GM18498 (cell line): ENCODE measurements at regions not wholly inside any gene's neighbourhood (a gene's known extent, or its start where the extent isn't known, plus 50 kb on each side); places are given as distances from the start of the nearest gene placed in this dataset.

ENCODE experiments used
- ATAC-seq: cut with Tn5 transposase; IDR thresholded peaks from one replicate; pipeline ENCODE4 v1.9.1; 2021; ENCODE audit warnings: mild to moderate bottlenecking, moderate library complexity; ENCODE audit not compliant: unreplicated experiment

DNA sequence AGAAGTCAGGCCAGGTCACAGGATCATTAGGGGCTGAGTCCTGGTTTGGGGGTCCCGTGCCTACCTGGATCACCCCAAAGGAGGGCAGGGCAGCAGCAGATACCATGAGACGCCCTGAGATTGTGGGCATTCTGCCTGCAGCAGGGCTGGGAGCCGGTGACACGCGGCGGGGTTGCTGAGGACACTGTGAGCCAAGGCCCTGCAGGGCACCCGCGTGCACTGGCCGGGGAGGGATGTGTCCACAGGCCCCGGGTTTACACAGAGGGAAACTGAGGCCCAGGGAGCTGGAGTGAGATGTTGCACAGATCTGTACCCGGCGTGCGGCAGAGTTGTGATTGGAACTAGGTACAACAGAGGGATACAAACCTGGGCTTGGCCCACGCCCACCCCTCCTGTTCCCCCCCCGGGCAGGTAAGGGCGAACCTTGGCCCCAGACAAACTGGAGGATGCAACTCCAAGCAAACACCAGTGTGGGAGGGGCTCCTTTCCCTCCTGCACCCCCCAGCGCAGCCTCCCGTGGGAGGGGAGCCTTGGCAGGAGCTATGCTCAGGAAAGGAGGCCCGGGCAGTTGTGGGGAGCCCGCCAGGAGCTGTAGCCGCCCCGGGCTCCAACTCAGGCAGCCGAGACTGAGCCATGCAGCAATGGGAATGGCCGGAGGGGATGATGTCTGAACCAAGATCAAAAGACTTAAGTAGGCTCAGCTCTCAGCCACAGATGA lies 91.3 kb downstream of the ENGASE start:
- ATAC-seq, result no peak

DNA sequence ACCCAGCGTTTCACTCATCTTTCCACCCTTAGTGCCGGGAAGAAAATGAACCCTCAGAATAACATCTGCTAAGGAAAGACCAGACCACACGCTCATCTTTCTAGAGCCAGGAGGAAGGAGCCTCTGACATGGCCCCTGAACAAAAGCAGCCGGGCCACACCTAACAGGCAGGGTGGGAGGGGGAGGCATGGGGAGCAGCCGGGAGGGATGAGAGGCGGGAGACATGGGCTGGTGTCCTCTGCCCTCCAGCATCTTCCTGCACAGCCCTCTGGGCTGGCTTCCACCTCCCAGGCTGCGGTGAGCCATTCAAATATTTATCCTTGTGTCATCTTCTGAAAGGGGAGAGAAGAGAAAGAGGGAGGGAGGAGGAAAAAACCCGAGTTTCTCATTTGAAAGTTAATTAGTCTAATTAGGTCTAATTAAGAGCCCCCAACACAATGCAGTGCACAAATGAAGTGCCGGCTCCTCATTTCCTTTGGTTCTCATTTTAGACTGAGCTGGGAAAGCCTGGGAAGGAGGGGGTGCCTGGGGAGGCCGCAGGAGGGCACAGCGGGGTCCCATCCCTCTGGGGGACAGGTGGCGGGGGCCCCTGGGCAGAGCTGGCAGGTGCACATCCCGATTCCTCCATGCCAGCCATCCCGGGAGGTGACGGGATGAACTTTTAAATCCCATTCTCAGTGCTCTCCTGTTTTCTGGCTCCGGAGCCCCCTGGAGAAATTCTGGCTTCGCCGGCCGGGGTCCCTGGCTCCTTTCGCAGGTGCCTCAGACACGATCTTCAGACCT lies 90.5 kb downstream of the ENGASE start:
- no peak for ATAC-seq

DNA sequence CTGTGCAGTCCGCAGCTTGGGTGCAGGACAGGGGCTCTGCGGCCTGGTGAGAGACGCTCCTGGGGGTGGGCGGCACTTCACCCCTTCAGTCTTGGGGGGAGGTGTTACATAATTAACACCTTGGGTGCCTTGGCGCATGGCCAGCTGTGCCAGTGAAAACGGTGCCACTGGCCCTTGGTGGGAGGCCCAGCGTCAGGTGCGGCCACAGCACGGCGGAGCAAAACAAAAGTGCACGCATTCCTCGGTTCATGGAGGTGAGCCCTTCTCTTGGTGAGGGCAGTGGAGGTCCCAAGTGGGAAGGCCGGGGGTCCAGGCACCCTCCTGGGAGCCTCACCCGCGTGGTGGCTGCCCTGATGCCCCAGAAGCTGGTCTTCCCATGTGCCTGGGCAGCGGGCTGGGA lies 89.8 kb downstream of the ENGASE start:
- ATAC-seq, result no peak

DNA sequence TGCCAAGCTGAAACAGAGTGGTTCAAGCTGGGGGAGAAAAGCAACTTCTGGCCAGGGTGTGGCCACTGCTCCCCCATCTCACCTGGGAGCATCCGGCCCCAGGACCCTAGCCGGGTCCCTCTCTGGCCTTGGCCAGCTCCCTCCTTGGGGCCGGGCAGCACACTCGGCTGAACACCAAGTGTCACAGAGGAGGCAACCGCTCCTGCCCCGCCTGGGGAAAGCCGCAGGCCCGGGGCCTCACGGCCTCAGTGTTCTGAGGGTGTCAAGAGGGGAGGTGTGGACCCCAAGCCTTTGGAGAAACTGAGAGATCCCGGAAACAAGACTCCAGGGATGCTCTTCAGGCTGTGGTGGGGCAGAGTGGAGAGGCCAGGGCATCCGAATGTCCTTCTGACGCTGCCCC lies 88.4 kb downstream of the ENGASE start:
- no peak for ATAC-seq

DNA sequence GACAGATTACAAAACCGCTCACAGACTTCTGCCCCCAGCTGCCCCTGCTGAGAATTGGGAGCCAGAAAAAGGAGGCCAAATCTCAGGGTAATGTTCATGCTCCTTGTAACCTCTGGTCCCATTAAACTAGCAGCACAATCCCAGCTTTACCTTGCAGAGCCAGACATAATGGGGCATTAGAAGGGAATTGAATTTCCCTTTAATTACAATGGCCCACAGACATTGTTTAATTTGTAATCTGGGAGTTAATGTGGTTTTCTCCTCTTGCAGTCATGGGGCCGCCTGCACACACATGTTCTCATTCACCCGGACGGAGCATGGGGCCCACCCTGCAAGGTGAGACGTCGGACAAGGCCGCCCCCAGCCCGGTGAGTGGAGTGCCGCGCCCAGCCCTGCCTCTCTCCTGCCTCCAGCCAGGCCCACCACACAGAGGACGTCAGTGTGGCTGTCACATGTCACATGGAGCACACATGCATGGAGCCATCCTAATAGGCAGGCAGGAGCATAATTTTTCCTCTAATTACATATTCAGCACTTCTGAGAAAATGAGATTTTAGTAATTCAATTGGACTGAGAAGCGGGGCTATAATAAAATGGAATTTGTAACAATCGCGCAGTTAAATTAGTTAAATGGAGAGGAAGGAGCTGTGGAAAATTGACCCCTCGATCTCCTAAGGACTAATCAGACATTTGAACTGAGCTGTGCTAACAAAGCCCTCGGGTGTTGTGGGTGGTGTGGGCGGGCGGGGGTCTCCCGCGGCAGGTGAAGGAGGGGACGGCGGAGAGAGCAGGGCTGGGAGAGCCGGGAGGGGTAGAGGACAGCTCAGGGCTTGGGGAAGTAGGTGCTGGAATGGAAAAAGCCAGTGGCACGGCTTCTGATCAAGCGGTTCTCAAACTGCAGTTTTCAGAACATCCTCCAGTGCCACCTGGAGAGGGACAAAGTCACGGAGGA lies 87.7 kb downstream of the ENGASE start:
- no peak for ATAC-seq

DNA sequence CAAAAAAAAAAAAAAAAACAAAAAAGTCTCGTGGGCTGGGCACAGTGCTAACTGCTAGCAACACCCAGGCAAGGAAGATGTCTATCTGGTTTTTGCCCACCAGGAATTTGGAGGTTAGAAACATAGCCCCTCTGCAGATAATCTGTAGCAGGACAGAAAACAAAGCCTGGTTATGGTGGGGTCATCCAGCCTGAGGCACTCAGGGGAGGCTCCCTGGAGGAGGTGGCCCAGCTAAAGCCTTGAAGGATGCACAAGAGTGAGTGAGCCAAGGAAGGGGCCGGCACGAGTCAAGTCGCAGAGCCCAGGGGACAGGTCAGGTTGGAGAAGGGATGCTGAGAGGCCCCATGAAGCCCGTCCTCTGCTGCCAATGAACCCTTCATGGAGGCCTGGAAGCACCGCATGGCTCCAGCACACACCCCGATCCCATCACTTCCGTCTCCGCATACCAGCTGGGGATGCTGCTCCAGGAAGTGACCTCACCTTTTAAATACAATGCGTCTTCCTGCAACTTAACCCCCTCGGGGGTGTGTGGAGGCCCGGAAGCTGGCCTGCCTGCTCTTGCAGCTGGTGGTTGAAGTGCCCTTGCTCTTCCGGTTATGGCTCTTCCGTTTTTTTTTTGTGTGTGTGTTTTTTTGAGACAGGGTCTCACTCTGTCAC lies 86.5 kb downstream of the ENGASE start:
- ATAC-seq, result no peak

DNA sequence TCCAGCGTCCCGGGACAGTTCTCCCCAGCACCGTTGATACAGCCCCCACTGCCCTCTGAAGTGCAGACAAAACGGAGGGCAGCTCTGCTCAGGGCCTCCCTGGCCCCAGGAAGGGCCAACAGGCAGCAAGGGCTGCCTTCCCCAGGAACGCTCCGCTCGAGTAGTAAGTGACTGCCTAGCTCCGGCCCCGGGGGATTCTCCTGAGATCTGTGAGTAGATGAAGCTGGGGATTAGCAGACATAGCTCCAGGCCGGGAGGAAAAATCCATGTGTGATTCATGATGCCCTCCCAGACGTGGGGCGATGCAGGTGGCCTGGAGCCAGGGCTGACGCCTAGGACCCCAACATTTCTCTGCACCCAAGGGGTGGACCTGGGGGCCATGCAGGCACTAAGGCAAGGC lies 85.3 kb downstream of the ENGASE start:
- no peak for ATAC-seq

DNA sequence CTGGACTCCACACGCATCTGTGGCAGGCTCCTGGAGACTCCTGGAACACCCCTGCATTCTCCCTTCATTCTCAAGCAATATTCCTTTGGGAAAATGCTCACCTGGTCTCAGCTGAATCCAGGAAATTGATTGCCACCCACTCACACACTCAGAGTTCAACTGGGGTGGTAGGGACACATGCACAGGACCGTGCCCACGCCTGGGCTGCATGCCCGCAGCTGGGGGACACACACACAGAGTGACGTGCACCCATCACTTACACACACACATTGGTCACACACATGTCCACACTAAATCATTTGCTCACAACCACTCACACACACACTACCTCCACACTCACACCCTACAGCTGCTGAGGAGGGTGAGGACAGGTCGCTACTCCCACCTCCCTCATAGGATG lies 84.8 kb downstream of the ENGASE start:
- ATAC-seq, result no peak

DNA sequence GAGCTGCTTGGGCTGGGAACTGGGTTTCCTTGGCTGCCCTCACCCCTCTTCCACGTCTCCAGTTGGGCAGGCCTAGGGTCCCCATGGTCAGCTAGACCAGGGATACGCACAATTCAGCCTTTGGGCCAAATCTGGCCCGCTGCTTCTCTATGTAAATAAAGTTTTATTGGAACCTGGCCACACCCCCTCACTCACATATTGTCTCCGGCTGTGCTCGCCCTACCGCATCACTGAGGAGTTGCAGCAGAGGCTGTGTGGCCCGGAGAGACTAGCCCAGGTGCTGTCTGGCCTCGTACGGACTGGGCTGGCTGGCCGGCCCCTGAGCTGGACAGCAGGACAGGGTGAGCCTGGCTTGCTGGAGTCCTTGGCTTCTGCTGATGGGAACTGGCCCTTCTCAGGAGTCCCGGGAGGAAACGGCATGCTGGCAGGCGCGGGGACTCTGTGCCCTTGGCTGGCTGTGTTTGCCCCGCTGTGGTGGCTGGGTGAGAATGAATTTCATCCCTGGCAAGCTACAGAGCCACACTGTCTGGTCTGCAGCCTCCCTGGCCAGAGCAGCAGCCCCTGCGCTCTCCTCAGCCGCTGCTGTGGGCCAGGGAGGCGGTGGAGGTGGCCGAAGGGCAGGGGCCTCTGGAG lies 82.0 kb downstream of the ENGASE start:
- no peak for ATAC-seq

DNA sequence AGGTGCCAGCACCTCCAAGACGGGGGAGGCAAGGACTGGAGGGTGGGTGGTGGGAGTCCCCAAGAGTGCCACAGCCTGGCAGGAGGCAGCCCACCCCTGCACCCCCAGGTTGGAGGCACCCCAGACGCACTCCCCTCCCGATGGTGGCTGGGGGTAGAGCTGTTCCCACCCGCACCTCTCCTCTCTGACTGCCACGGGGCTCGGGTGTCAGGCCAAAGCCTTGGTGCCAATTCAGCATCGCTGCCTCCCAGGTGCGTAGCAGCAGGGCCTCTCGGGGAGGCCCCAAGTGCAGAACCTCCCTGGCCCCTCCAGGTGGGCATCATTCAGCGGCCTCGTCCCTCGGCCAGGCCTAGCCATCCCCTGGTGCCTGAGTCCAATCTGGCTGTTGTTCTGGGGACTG lies 81.1 kb downstream of the ENGASE start:
- no peak for ATAC-seq

DNA sequence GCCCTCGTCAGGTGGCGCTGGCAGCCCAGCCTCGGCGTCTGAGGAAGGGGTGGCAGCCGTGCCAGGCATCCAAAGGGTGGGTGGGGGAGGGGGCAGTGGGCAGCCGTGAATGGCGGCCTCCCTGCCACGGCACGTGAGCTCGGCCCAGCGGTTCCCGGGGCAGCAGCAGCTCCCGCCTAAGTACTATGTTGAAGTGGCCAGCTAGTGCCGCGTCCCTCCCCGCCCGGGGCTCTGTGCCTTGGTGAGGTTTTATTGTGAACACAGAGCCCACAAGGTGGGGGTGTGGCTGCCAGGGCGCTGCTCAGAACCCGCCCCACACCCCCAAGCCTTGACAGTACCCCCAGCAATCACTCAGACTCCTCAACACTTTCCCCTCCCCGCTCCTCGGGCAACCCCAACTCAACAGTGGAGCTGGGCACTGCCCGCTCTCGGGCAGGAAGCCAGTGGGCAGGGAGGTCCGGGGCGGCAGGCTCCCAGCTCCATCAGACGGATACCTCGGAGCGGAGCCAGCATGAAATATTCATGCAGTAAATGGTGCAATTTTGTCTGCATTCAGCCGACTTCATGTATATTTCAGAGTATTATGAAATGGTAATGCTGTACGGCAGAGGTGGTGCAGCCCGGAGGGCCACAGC lies 80.4 kb downstream of the ENGASE start:
- ATAC-seq, result no peak

DNA sequence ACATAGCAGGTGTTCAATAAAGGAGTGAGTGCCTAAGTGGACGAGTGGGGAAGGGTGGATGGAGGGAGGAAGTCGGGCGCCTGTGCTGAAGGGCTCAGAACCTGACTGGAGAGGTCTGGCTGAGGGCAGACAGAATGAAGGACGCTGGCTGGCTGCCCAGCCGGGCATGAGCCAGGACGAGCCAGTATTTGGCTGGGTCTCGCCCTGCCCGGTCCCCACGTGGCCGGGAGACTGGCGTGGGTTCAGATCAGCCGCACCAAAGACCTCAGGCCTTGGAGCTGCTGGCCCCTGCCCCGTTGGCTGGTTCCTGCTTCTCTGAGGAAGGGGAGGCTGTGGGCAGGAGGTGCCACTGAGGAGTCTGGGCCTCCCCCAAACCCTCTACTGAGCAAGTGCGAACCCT lies 79.8 kb downstream of the ENGASE start:
- ATAC-seq, result no peak

DNA sequence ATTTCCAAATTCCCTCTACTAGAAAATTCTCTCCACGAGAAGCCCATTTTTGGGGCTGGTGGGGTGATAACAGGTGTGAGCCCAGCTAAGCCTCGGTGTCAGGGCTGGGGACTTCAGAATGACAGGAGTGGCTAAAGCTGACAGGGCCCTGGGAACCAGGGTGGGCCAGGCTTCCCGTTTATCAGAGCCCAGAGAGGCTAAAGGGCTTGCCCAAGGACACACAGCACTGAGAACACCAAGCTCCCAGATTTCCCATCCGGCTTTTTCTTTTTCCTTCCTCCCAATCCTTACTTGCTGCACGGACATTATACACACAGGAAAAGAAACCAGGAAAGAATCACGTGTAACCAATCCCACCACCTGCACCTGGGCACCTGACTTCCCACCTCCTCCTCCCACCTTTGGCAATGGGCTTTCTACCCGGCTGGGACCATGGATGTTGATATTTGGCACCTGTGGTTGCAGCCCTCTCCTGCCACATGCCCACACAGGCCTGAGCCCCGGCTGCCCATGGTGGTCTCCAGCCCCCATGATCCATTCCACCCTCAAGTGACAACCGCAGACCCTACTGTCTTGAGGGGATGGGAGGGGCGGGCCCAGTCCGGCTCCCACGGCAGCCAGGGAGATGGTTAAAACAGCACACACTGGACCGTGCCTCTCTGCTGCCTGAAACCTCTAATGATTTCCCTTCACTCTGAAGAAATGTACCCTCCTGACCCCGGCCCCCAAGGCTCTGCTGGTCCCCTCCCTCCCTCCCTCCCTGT lies 78.9 kb downstream of the ENGASE start:
- ATAC-seq, result no peak

DNA sequence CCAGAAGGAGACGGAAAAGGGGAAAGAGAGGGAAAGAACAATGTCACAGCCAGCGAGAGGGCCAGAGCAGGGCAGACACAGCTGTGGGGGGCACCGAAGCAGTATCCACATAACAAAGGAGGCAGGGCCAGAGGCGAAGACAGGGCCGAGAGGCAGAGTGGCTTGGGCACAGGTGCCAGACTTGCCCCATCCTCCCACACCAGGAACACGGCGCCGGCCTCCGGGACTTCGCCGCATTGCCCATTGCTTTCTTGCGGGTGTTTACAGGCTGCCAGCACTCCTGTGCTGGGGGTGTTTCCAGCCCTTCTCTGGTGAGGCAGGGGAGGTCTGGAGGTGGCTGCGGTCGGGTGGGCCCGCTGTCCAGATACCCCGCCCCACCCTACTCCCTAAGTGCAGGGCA lies 78.0 kb downstream of the ENGASE start:
- no peak for ATAC-seq

DNA sequence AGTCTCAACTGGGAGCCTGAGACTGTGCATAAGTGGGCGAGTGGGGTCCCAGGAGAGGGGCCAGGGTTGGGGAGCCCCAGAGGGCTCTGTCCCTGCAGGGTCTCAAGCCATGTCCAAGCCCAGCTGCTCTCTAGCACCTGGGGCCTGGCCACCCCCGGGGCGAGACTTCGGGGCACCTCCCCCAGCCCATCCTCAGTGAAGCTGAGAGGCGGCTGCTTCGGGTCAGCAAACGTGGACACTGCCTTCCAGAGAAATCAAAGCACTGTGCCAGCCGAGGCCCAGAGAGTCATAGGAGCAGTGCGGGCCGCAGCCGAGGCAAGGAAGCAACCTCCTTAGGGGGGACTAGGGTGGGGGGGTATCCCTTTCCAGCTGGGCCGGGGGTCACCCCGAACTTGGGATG lies 77.5 kb downstream of the ENGASE start:
- ATAC-seq, result no peak

DNA sequence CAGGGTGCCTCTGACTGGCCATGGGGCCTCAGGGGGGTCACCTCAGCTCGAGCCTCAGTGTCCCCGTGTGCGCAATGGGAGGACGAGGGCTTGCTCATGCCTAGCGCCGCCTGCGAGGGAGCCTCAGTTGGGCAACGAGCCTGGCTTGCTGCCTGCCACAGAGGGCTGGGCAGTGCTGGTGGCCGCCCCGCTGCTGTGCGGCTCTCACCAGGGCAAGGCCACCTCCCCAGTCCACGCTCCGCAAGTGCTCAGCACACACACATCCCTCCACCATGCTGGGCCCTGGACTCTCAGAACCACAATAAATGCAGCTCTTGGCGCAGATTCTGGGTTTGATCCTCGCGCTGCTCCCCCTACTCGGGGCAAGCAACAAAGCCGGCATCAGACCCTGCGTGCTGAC lies 76.2 kb downstream of the ENGASE start:
- no peak for ATAC-seq

DNA sequence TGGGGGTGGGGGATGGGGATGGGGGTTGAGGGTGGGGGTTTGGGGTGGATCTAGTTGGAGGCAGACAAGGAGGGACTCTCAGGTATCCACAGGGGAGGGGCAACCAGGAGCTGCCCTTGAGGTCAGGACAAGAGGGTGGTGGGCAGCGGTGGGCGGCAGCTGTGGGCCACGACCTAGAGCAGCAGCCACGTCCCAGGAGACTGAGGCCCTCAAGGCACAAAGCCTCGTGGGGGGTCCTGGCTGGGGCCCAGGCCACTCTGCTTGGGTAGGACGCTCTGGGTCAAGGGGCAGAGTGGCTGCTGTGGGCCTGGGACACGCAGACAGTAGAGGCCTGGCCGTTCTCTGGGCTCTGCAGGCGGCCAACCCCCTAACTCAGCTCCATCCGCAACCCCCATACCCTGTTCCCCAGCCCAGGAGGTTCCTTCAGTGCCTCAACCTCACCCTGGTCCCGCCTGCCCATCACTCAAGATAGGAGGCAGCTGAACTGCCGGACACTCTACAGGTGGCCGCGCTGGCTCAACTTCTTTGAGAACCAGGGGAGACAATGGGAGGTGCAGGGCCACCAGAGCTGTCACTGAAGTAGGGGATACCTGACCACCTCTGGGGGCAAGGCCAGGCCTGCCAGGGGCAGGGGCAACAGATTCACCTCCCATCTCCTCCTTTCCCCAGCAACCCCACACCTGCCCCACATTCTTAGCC lies 75.6 kb downstream of the ENGASE start:
- no peak for ATAC-seq

DNA sequence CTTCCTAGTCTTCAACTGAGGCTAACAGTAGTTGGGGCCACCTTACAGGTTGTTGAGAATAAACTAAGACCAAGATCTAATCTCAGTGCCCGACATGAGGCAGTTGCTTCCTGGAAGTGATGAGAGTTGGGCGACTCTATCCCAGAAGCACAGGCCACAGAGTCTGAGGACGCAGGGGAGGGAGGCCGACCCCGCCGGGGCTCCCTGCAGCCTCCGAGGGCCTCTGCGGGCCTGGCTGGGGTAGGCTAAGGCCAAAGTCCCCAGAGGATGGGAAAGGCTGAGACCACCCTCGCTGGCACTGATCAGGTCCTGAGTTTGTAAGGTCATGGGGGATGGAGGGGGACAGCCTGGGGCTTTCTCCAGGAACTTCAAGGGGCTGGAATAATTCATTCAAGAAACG lies 74.0 kb downstream of the ENGASE start:
- no peak for ATAC-seq
